Thymus (tissue), 11 donors: ENCODE measurements at regions not wholly inside any gene's neighbourhood (a gene's known extent, or its start where the extent isn't known, plus 50 kb on each side); places are given as distances from the start of the nearest gene placed in this dataset.
A peak's percentile ranks its signal among the peaks of the same experiment; 100 is the strongest.

Experiments
- DNase-seq, 9 donors: peaks; one replicate each; pipeline ENCODE4 v3.0.0-alpha.2; 2013; ENCODE audit warnings: low spot score in 9 of 9, low read depth in 6 of 9, missing footprints in 1 of 9
- H3K27ac ChIP-seq, 2 donors: one replicate each; pipeline ENCODE4 v1.5.1; 2013; ENCODE audit warnings: control low read depth in 1 of 2, low read depth in 1 of 2, low read length in 1 of 2, mild to moderate bottlenecking in 1 of 2, moderate library complexity in 1 of 2
- H3K27me3 ChIP-seq, 2 donors: one replicate each; pipeline ENCODE4 v1.5.1; 2013; ENCODE audit warnings: low read length in 1 of 2; ENCODE audit not compliant: control insufficient read depth in 2 of 2, insufficient read depth in 1 of 2
- H3K36me3 ChIP-seq, 2 donors: one replicate each; pipeline ENCODE4 v1.5.1; 2013; ENCODE audit warnings: low read length in 1 of 2, mild to moderate bottlenecking in 1 of 2, moderate library complexity in 1 of 2; ENCODE audit not compliant: control insufficient read depth in 2 of 2, insufficient read depth in 2 of 2
- H3K4me1 ChIP-seq, 2 donors: one replicate each; pipeline ENCODE4 v1.5.1; 2013; ENCODE audit warnings: low read length in 2 of 2; ENCODE audit not compliant: control insufficient read depth in 2 of 2, insufficient read depth in 2 of 2
- H3K4me3 ChIP-seq, 2 donors: one replicate each; pipeline ENCODE4 v1.5.1; 2013; ENCODE audit warnings: low read length in 2 of 2, control low read depth in 1 of 2, mild to moderate bottlenecking in 1 of 2
- H3K9me3 ChIP-seq, 2 donors: one replicate each; pipeline ENCODE4 v1.5.1; 2013; ENCODE audit warnings: low read length in 1 of 2, mild to moderate bottlenecking in 1 of 2; ENCODE audit not compliant: control insufficient read depth in 2 of 2, insufficient read depth in 1 of 2
- WGBS: extraction: QIAGEN DNeasy Blood & Tissue Kit; methylation state at CpG from one replicate; pipeline ENCODE4 v1.1.7; 2013; 5-methylcytosine and 5-hydroxymethylcytosine counted together
- donor health status: healthy.

- Histone ChIP-seq H3K27me3 (no peaks in the 10 kb centered on the region), H3K27ac (no peak overlapping the region), H3K4me1 (no peaks in the 10 kb centered on the region), H3K4me3 (no peak overlapping the region), H3K9me3 (no peaks in the 10 kb centered on the region), H3K36me3 (no peaks in the 10 kb centered on the region)
- WGBS: 79% methylated on average over 9 of the region's 9 CpGs
- DNase-seq: no peak
Observed at GRCh38 chr10:131803860-131804425, 96.9 kb upstream of the PPP2R2D start.

- Histone ChIP-seq H3K4me3 (no peak overlapping the region), H3K36me3 (no peaks in the 10 kb centered on the region), H3K27ac (no peak overlapping the region), H3K27me3 (no peaks in the 10 kb centered on the region), H3K4me1 (no peaks in the 10 kb centered on the region), H3K9me3 (no peaks in the 10 kb centered on the region)
- WGBS: 87% methylated on average over 20 of the region's 20 CpGs
- DNase-seq: peak in 5 of 9 donors; percentile 13 to 44 (median 26)
Observed at GRCh38 chr10:131804551-131805295, 96.1 kb upstream of the PPP2R2D start.

DNA sequence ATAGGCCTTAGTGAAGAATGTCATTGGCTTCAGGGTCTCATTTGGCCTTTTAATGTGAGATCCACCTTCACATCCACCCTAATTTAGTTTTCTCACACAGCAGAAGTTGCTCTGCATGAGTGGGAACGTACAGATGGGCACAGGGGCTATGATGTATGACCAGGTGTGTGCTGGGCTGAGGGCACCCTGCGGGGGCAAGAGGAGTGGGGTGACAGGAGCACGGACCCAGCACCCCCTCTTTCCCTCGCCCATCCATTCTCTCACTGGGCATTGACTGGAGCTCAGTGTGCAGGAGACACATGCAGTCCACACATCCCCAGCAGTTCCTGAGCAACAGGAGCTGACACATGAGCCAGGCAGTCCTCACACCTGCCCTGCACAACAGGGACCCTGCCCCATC lies 95.1 kb upstream of the PPP2R2D start:
- Histone ChIP-seq H3K27me3 (no peaks in the 10 kb centered on the region), H3K27ac (no peak overlapping the region), H3K36me3 (no peaks in the 10 kb centered on the region), H3K4me1 (no peaks in the 10 kb centered on the region), H3K9me3 (no peaks in the 10 kb centered on the region), H3K4me3 (no peak overlapping the region)
- no peak for DNase-seq
- 92% methylated on average over 4 of the region's 4 CpGs for WGBS

GRCh38 chr10:131806146-131806545 lies 94.7 kb upstream of the PPP2R2D start:
- H3K4me1 ChIP-seq: no peaks in the 10 kb centered on the region
- 86% methylated on average over 10 of the region's 10 CpGs for WGBS
- no peak overlapping the region for H3K4me3 ChIP-seq
- no peak overlapping the region for H3K27ac ChIP-seq
- DNase-seq: no peak
- H3K9me3 ChIP-seq: no peaks in the 10 kb centered on the region
- no peaks in the 10 kb centered on the region for H3K27me3 ChIP-seq
- no peaks in the 10 kb centered on the region for H3K36me3 ChIP-seq

GRCh38 chr10:131806646-131807317 lies 94.0 kb upstream of the PPP2R2D start:
- H3K27me3 ChIP-seq: no peaks in the 10 kb centered on the region
- WGBS: 89% methylated on average over 24 of the region's 24 CpGs
- H3K36me3 ChIP-seq: no peaks in the 10 kb centered on the region
- H3K4me1 ChIP-seq: no peaks in the 10 kb centered on the region
- H3K27ac ChIP-seq: no peak overlapping the region
- H3K9me3 ChIP-seq: no peaks in the 10 kb centered on the region
- no peak overlapping the region for H3K4me3 ChIP-seq
- no peak for DNase-seq

GRCh38 chr10:131808370-131808930 lies 92.4 kb upstream of the PPP2R2D start:
- H3K27me3 ChIP-seq: no peaks in the 10 kb centered on the region
- no peak for DNase-seq
- no peaks in the 10 kb centered on the region for H3K9me3 ChIP-seq
- H3K4me3 ChIP-seq: no peak overlapping the region
- no peaks in the 10 kb centered on the region for H3K4me1 ChIP-seq
- H3K27ac ChIP-seq: no peak overlapping the region
- WGBS: 87% methylated on average over 10 of the region's 10 CpGs
- no peaks in the 10 kb centered on the region for H3K36me3 ChIP-seq

- 86% methylated on average over 16 of the region's 16 CpGs for WGBS
- Histone ChIP-seq H3K4me3 (no peak overlapping the region), H3K27ac (no peak overlapping the region), H3K27me3 (no peaks in the 10 kb centered on the region), H3K36me3 (no peaks in the 10 kb centered on the region), H3K9me3 (no peaks in the 10 kb centered on the region), H3K4me1 (no peaks in the 10 kb centered on the region)
- no peak for DNase-seq
Observed at GRCh38 chr10:131810036-131810804, 90.6 kb upstream of the PPP2R2D start.

DNA sequence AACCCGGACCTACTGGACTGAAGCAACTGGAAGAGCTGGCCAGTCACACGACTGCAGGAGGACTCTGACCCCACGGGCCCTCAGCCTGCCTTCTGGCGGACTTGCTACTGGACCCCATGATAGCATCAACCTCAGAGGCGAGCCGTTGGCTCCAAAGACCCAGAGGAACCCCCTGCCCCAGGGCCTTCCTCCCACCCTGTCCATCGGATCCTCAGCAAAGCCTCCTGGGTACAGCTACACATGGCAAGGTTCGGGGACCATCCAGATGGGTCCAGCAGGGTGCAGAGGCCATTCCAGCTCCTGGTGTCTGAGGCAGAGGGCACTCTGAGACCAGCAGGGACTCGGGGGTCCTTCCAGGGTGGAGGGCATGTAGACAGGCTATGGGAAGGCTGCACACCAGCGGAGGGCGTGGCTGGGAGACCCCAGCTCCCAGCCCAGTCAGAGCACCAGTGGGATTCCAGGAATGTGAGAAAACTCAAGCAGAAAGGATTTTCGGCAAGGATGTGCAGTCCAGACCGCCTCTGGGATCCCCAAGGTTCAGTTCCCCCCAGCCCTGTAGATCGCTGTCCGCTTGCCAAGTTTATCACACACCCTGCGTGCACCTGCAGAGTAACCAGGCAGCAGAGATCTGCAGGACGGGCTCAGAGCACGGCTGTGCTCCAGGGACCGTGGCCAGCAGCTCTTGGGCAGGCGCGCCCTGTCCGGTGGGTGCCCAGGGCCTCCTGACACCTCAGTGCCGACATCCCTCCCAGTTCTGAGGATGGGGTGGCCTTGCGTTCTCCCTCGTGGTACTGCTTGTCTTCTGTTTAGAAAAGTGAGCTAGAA lies 89.8 kb upstream of the PPP2R2D start:
- H3K36me3 ChIP-seq: no peaks in the 10 kb centered on the region
- H3K27me3 ChIP-seq: no peaks in the 10 kb centered on the region
- H3K27ac ChIP-seq: no peak overlapping the region
- no peaks in the 10 kb centered on the region for H3K4me1 ChIP-seq
- WGBS: 92% methylated on average over 25 of the region's 25 CpGs
- DNase-seq: no peak
- H3K9me3 ChIP-seq: no peaks in the 10 kb centered on the region
- H3K4me3 ChIP-seq: no peak overlapping the region
